ENCODE measurements at regions not wholly inside any gene's neighbourhood (a gene's known extent, or its start where the extent isn't known, plus 50 kb on each side); places are given as distances from the start of the nearest gene placed in this dataset.

DNA sequence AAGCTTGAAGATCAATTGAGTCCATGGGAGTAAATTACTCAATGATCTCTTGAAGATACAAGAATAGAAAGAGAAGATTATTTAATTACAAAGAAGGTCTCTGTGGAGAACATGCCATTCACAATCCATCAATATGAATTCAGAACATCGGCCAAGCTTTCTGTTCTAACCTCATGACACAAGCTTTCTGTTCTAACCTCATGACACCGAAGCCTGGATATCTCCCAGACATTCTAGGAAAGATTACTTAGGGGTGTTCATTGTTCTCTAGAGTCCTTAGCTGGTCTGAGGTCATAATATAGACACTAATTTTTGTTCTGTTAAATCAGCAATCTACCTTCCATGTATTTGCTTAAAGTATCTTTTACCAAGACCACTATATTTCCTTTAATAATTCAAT, 95.5 kb downstream of the RDH14 start:
- no peak for DNase-seq

DNA sequence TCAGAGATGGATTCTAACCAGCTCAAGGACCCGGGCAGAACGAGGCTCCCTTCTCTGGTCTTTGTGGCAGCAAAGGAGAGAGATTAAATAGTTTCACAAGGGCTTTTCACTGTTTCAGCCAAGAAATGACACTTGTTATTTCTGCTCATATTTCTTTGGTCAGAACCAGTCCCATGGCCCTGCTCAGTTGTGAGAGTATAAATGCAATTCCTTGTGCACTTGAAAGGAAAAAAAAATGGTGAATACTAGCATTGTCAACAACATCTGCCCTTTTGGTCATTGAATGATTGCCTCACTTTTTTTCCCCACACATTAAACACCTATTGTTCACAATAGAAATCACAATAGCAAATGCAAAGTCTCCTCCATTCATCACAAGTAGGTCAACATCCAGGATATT, 104.4 kb downstream of the RDH14 start:
- no peak for DNase-seq

DNA sequence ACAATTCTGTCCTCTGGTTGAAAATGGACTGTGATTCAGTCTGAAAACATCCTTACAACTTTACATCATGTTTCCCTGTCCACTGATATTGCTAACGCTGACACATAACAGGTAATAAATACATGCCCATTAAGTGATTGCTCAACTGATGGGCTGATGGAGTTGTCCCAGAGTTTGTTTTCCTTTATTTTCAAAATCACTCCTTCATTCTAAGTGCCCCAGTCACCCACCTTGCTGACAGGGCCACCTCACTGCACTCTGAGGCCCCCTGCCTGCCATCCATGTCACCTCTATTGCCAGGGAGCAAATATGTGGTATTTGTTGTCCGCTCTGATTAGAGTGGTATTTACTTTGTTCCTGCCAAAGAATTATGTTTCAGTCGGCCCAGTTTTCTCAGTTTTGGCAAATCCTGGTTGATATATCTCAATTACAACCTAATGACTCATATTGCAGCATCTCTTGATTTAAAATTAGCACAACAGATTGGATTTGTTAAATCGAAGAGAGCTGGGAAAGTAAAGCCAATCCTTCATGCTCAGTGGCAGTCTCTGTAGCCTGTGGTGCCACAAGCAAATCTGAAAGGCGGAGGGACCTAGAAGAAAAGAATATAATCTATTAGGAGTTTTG, 105.1 kb downstream of the RDH14 start:
- DNase-seq, result no peak

DNA sequence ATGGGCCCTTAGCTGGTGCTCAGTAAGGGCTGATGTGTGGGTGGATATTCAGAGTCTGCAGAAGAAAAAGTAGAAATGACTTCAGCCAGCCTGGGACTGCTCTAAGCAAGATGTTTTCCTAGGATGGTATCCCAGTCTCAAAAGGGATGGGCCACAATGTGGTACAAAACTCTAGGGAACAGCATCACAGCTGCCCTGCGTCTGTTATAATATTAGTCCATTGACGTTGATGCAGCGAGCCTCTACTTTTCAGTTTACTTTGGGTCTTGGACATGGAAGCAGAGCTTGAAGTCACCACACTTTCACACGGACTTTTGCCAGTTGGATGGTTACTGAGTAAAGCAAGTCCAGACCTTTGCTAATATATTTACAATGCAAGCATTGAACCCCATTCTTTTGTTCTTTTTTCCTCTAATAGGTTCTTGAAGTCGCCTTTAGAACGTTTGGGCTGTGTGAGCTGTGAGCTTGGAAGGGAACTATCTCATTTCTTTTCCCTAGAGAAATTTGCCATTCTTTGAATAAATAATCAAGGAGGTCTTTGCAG, 105.7 kb downstream of the RDH14 start:
- no peak for DNase-seq

DNA sequence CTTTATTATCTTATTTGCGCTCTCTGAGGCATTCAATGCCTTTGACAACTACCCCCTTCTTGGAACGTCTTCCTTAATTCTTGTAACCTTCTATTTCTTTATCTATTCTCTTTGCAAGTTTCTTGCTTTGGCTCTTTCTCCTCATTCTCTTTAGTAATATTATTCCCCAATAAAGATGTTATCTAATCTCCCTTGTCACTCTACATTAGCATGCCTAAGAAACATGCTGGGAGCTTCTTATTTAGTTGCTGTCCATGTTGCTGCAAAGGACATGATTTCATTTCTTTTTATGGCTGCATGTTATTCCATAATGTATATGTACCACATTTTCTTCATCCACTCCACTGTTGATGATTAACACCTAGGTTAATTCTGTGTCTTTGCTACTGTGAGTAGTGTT, 113.7 kb downstream of the RDH14 start:
- no peak for DNase-seq

DNA sequence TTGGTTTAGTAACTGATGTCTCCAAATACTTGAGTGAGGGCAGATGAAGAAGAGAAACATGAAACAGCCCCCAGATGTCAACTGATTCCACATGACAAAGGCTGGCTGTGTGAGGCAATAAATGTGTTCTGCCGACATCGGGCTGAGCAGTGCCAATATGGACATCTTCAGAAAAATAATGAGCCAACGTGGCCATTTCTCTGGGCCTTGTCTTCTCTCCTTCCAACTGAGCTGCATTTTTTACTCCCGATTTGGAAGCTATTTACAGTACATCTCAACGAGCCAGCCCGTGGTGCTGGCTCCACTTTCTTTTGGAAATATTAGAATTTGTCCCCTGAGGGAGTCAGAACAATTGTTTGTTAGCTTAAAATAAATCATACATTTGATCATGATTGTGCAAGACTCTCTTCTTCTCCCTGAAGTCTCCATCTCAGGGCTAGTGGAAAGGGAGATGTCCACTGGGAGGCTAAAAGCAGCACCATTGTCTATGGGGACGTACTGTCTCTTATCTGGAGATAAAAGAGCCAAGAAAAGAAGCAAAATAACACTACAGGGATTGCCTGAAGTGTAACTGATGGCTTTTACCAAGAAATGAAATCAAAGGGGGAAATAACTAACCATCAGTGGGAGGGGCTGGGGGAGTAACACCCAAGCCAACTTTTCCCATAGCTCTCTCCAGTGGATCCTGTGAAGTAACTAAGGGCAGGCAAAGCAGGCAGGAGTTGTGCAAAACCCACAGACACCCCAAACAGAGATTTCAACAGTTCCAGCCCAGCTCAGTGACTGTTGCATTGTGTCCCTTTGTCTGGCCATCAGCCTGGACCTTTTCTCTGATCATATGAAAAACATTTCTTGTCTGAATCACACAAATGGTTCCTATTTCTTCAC, 114.8 kb downstream of the RDH14 start:
- DNase-seq, result no peak

DNA sequence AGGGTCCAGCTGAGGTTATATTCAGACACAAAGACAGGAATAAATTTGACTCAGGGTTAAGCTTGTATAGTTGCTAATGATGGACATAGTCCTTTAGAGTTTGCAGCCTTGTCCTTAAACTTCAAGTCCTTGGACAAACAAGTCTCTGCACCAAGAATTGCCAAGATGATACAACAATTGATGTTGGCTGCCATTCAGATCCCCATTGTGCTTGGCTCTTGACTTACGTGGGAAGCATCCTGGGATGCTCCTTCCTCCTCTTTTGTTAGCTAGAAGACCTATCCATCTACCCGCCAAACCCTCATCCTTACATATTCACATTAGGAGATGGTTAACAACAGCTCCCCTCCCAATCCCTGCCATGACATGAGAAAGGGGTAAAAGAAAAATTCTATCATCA, 115.6 kb downstream of the RDH14 start:
- DNase-seq, result no peak

DNA sequence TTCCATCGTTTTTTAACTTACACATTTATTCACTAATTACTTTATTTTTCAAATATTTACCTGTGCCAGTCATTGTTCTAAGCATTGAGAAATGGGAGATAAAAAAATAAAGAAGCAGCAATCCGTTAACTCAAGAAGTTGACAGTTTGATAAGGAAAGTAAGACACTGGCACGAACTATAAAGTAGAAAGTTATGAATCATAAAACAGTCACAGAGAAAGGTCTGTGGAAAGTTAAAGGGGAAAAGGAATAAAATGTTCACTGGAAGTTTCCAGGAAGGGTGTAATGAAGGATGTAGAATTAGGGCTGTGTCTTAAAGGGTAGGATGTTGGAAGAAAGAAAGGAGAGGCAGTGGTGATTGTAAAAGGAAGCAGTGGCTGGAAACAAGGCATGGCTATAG, 118.9 kb downstream of the RDH14 start:
- no peak for DNase-seq

DNA sequence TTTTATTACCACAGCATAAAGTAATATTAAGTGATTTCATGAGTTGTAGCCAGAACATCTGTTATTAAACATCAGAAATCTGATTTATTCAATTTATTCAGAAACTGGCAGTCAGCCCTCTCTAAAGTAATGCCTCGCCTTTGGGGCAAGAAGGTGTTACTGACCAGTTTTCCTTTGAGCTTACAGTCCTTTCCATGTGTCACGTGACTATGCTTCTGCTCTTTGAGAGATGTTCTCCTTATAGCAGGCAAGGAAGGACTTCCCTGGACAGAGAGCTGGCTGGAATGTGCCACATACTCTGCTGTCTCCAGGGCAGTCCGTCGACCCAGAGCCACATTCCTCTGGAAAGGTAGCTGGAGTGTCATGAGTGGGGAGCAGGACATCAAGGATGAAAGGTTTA, 119.7 kb downstream of the RDH14 start:
- DNase-seq, result no peak

DNA sequence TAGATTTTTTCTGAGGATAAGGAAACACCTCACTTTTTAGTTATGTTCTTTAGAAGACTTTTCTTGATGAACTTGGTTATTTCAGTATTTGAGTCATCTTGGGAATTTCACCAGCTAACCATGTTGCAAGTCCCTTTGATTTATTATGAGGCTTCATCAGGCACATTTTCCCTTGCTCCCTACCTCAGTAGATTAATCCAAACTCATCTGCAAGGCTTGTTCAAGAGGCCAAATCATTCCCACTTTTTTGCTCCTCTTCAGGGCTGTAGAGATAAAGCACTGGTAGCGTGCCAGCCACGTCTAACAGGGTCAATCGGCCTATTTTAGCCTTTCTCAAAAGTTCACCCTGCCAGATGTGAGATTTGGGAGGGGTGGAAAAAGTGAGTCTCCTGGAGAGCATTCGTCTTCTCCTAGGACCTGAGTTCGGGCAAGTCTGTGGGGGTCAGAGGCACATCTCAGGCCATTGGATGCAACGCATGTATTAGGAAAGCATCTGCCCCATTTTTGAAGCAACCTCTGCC, 120.3 kb downstream of the RDH14 start:
- no peak for DNase-seq

DNA sequence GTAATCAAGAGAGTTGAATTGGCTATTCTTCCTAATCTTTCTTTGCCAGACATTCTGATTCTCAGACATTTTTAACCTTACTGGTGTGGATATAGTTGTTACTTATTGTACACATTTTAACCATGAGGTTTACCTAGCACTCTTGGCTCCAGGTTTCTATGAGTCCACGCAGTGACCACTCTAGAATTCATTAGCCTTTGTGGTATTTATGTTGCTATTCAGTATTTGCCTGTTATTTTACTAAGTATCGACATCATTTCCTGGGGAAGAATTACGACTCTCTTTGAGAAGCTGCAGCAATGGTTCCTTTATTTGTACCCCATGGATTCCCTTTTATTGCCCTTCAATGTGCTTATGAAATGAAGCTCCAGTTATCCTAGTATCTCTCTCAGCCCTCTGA, 120.7 kb downstream of the RDH14 start:
- no peak for DNase-seq

DNA sequence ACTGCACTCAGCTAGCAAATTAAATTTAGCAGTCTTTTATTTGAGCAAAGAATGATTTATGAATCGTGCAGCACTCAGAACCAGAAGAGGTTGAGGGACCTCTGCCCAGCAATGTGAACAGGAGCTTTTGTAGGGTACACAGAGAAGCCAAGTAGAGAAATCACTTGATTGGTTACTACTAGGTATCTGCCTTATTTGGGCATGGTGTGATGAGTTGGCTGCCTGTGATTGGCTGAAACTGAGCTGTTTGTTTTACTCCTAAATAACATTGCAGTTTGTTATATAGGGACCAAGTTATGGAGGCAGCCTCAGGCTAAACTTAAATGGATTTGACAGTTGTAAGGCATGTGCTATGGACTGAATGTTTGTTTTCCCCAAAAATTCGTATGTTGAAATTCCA, 122.5 kb downstream of the RDH14 start:
- no peak for DNase-seq

DNA sequence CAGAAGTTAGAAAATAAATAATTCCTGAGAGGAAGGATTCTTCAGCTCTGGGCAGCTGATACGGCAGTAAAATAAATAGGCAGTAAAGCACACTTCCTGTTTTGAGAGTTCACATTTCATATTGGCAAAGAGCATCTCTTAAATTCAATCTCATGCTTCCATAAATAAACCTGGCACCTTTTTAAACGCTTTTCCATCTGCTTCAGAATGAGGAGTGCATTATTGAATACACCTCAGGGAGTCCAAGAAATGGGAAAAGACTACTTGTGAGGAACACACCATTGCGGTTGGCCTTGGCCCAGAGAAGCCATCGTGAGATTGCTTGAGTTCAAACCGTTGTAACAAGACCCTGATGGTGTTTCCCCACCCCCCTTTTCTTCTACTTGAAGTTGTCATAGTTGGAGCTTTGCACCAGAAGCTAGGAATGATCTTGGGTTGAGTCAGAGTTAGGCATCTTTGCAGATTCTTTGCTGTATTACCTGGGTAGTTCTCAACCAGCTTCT, 123.9 kb downstream of the RDH14 start:
- DNase-seq, result no peak

DNA sequence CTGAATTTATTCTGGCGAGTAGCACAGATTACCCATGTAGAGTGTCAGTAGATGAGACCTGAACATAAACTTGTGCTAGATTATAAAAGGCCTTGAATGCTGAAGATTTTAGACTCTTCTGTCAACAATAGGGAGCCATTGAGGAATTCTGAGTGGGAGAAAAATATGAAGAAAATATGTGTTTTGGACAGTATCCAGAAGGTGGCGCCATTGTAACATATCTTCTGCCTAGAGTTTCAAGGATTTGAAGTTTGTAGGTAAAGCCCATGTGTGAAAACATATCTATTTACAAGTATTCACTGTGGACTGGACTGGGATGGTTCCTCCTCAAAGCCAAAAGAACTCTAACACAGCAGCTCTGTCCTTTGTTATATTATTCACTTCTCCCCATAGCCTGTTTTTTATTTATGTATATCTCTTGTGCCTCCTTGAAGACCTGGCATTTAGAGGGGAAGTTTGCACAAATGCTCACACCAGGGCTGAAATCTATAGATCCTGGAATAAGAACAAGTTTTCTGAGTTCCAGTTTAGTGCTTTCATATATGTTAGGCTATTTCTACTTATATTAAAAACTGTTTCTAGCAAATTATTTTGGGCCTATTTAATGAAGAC, 124.9 kb downstream of the RDH14 start:
- DNase-seq, result peak; percentile 45

DNA sequence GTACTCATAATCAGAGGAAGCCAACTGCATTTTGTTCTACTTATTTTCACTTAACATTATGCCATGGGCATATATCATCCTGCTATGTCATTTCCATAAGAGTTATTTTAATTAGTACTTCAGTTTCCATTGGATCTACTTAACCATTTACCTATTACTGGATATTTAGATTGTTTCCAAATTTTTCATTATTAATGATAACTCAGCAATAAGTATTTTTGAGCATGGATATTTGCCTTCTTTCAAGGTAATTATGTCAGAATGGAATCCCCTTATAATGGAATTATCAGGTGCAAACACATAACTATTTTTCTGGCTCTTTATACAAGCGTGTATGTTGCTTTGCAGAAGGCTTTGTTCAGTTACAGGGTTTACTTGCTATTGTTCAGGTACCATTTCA, 126.6 kb downstream of the RDH14 start:
- no peak for DNase-seq

DNA sequence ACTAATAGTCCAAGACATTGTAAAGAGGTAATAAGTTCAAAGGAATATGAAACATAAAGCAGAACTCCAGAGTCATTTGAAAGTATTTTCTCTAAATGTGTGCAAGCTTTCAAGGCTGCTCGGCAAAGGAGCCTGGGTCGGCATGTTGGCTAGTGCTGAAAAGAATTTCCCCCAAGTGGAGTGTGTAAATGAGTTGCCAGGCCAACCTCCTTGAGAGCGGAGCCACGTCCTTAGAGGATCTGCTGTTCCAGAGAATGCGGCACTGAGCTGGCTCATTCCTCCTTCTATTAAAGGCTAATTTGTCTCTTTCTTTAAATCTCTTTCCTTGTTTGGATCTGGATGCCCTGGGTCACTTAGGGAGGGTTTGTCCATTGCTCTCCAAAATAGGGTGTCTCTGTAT, 127.5 kb downstream of the RDH14 start:
- no peak for DNase-seq

DNA sequence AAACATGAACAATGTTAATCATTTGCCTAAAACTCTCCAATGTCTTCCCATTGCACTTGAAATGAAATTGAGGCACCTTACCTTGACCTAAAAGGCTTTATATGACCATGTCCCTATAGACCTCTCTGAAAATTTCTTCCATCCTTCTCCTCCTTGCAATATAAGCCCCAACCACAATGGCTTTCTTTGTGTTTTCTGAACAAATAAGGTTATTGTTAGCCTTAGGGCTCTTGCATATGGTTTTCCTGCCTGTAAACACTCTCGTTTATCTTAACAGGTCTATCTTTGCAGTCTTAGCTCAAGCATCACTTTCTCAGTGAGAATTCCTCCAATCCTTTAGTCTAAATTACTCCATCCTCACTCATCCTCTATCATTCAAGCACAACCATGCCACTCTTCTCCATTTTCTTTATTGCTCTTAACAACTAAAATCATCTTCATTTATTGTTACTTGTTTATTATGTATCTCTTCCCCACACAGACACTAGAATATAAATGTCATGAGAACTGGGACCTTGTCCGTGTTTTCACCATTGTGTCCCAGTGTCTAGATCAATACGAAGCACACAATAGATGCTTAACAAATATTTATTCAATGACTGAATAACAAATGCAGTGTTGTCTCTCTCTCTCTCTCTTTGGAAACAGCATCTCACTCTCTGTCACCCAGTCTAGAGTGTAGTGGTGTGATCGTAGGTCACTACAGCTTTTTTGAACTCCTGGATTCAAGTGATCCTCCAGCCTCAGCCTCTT, 129.3 kb downstream of the RDH14 start:
- no peak for DNase-seq

DNA sequence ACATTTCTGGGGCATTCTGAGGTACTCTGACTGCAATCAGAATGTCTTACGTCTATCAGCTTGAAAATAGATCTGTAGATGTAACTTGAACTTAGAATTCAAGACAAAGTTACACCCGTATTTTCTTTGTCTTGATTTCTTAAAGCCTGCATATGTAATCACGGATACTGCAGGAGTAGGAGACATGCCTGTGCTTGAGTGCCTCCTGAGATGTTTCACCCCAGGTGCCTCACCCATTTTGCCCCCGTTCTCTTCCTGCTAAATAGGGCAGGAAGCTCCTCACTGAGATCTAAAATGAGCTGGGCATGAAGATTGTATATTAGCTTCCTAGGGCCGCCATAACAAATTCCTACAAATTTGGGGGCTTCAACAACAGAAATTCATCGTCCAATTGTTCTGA, 131.9 kb downstream of the RDH14 start:
- DNase-seq, result no peak

DNA sequence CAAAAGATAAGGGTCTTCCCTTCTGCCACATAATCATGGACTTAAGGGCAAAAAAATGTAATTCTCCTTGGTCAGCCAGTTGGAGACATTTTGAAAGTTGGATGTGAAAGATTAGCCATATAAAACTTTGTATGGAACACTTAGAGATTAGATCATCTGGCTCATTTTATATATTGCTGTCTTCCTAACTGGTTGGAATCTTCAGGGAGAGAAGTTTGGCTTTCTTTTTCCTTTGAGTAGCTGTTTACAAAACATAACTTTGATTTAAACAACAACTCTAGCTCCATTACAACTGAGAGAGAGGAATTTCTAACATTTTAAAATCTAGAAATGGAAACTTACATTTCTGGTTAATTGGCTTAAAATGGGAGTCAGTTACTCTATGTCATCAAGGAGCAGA, 132.7 kb downstream of the RDH14 start:
- no peak for DNase-seq

DNA sequence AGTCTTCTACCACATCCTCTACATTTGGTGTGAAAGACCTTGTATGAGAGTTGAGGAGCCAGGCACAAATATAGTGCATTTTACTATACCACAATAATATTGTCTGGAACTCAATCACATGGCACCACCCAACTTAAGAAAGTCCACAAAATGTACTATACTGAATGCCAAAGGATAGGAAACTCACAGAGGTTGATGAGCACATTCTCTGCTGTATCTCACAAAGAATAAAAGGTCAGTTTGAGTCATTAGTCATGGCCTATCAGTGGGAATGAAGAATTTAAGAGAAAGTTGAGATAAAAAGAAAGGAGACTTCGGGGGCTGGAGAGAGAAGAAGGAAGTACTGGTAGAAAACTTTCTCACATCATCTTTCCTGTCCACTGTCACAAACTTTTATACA, 134.3 kb downstream of the RDH14 start:
- DNase-seq, result no peak

DNA sequence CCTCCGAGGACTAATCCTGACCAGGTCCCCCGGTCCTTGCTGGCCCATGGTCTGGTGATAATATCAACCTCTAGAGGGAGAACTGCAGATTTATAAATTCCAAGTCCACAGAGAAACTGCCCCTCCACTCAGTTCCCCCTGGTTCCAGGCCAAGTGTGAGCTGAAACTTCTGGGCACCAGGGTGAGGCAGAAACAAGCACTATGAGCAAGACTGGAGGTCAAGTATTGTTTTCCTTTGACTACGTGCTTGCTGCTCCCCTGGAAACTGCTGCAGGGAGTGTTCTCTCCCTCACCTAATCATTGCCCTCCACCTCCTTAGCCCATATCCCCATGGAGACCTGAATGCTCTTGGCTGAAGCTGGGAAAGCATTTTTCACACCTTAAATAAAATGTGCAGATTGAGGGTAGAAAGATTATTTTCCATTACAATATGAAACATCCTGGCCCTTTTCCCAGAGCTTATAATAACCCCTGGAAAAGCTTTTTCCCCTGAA, 135.2 kb downstream of the RDH14 start:
- DNase-seq, result no peak

DNA sequence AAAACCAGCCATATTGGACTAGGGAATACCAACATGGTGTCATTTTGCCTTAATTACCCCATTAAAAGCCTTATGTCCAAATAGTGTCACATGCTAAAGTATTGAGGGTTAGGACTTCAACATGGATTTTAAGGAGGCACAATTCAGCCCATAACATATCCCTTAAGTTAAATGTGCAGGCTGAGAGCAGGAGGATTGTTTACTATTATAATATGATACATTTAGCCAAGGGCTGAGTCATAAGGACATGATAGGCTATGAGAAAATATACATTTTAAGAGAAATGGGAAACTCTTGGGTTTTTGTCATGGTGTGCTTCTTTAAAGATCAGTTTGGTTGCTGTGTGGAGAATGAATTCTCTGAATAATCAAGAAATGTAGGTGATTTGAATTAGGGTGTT, 136.8 kb downstream of the RDH14 start:
- no peak for DNase-seq

All from NCI-H2081 treated with DMSO at 0.1 percent for 48 hours (cell line).